ENCODE measurements at regions not wholly inside any gene's neighbourhood (a gene's known extent, or its start where the extent isn't known, plus 50 kb on each side); places are given as distances from the start of the nearest gene placed in this dataset.
"Not testable (repeated sequence)": the region's sequence is repeated elsewhere in the genome, so short reads cannot be mapped to it uniquely, and the experiment has no call there.

- no peaks in the 10 kb centered on the region for H3K36me3 ChIP-seq (ENCODE audit: insufficient read depth, low read length)
- no peaks in the 10 kb centered on the region for H3K27me3 ChIP-seq (ENCODE audit: control insufficient read depth, insufficient read depth, low read length)
- peak overlapping the region; percentile 27 for H3K4me2 ChIP-seq (ENCODE audit: low read length)
- H3K4me3 ChIP-seq (ENCODE audit: low read length), result no peak overlapping the region
- H3K9ac ChIP-seq (ENCODE audit: low read depth, low read length), result no peak overlapping the region
- no peaks in the 10 kb centered on the region for H3K4me1 ChIP-seq (ENCODE audit: control insufficient read depth, insufficient read depth, low read length)
- no peaks in the 10 kb centered on the region for H3K9me3 ChIP-seq (replicated peaks; ENCODE audit: low read length)
These were observed 62.2 kb downstream of the SPANXN3 start for GRCh38 chrX:143455046-143455445.

GRCh38 chrX:143437439-143437838 is 79.8 kb downstream of the SPANXN3 start:
- Histone ChIP-seq H3K9ac (ENCODE audit: low read depth, low read length) (no peak overlapping the region), H3K4me3 (ENCODE audit: low read length) (no peak overlapping the region), H3K9me3 (replicated peaks; ENCODE audit: low read length) (no peaks in the 10 kb centered on the region)

GRCh38 chrX:143435916-143436315 is 81.4 kb downstream of the SPANXN3 start:
- Histone ChIP-seq H3K4me2 (ENCODE audit: low read length) (no peak overlapping the region), H3K9ac (ENCODE audit: low read depth, low read length) (no peak overlapping the region), H3K4me1 (ENCODE audit: control insufficient read depth, insufficient read depth, low read length) (no peaks in the 10 kb centered on the region), H3K36me3 (ENCODE audit: insufficient read depth, low read length) (no peaks in the 10 kb centered on the region), H3K4me3 (ENCODE audit: low read length) (no peak overlapping the region), H3K27me3 (ENCODE audit: control insufficient read depth, insufficient read depth, low read length) (no peaks in the 10 kb centered on the region), H3K9me3 (replicated peaks; ENCODE audit: low read length) (no peaks in the 10 kb centered on the region)

More at GRCh38 chrX:143437439-143437838, 79.8 kb downstream of the SPANXN3 start:
- Histone ChIP-seq H3K4me2 (ENCODE audit: low read length) (no peak overlapping the region), H3K27me3 (ENCODE audit: control insufficient read depth, insufficient read depth, low read length) (no peaks in the 10 kb centered on the region), H3K4me1 (ENCODE audit: control insufficient read depth, insufficient read depth, low read length) (no peaks in the 10 kb centered on the region), H3K36me3 (ENCODE audit: insufficient read depth, low read length) (no peaks in the 10 kb centered on the region)

- H3K27me3 ChIP-seq (ENCODE audit: control insufficient read depth, insufficient read depth, low read length), result no peaks in the 10 kb centered on the region
- H3K9ac ChIP-seq (ENCODE audit: low read depth, low read length), result no peak overlapping the region
- H3K4me2 ChIP-seq (ENCODE audit: low read length), result no peak overlapping the region
- no peaks in the 10 kb centered on the region for H3K36me3 ChIP-seq (ENCODE audit: insufficient read depth, low read length)
- H3K9me3 ChIP-seq (replicated peaks; ENCODE audit: low read length), result no peaks in the 10 kb centered on the region
- no peak overlapping the region for H3K4me3 ChIP-seq (ENCODE audit: low read length)
- no peaks in the 10 kb centered on the region for H3K4me1 ChIP-seq (ENCODE audit: control insufficient read depth, insufficient read depth, low read length)
These were observed 87.5 kb downstream of the SPANXN3 start for GRCh38 chrX:143429811-143430210.

- Histone ChIP-seq H3K9me3 (replicated peaks; ENCODE audit: low read length) (no peaks in the 10 kb centered on the region), H3K36me3 (ENCODE audit: insufficient read depth, low read length) (no peaks in the 10 kb centered on the region), H3K9ac (ENCODE audit: low read depth, low read length) (peak overlapping the region; percentile 40), H3K27me3 (ENCODE audit: control insufficient read depth, insufficient read depth, low read length) (no peaks in the 10 kb centered on the region), H3K4me1 (ENCODE audit: control insufficient read depth, insufficient read depth, low read length) (no peaks in the 10 kb centered on the region), H3K4me2 (ENCODE audit: low read length) (peak overlapping the region; percentile 50), H3K4me3 (ENCODE audit: low read length) (no peak overlapping the region)
These were observed 88.1 kb downstream of the SPANXN3 start for GRCh38 chrX:143429131-143429530.

GRCh38 chrX:143401160-143401559 is 116.1 kb downstream of the SPANXN3 start:
- no peak overlapping the region for H3K9ac ChIP-seq (ENCODE audit: low read depth, low read length)

GRCh38 chrX:143378851-143379250 is 138.4 kb downstream of the SPANXN3 start:
- H3K4me2 ChIP-seq (ENCODE audit: low read length), result no peak overlapping the region
- H3K4me3 ChIP-seq (ENCODE audit: low read length), result no peak overlapping the region
- no peaks in the 10 kb centered on the region for H3K9me3 ChIP-seq (replicated peaks; ENCODE audit: low read length)
- H3K4me1 ChIP-seq (ENCODE audit: control insufficient read depth, insufficient read depth, low read length), result no peaks in the 10 kb centered on the region
- no peak overlapping the region for H3K9ac ChIP-seq (ENCODE audit: low read depth, low read length)
- H3K36me3 ChIP-seq (ENCODE audit: insufficient read depth, low read length), result no peaks in the 10 kb centered on the region
- H3K27me3 ChIP-seq (ENCODE audit: control insufficient read depth, insufficient read depth, low read length), result no peaks in the 10 kb centered on the region

More at GRCh38 chrX:143401160-143401559, 116.1 kb downstream of the SPANXN3 start:
- Histone ChIP-seq H3K4me1 (ENCODE audit: control insufficient read depth, insufficient read depth, low read length) (no peaks in the 10 kb centered on the region), H3K36me3 (ENCODE audit: insufficient read depth, low read length) (no peaks in the 10 kb centered on the region), H3K4me3 (ENCODE audit: low read length) (no peak overlapping the region), H3K9me3 (replicated peaks; ENCODE audit: low read length) (no peaks in the 10 kb centered on the region), H3K4me2 (ENCODE audit: low read length) (no peak overlapping the region), H3K27me3 (ENCODE audit: control insufficient read depth, insufficient read depth, low read length) (no peaks in the 10 kb centered on the region)

- H3K4me1 ChIP-seq (ENCODE audit: control insufficient read depth, insufficient read depth, low read length), result no peaks in the 10 kb centered on the region
- no peak overlapping the region for H3K4me2 ChIP-seq (ENCODE audit: low read length)
- H3K9me3 ChIP-seq (replicated peaks; ENCODE audit: low read length), result no peaks in the 10 kb centered on the region
- H3K9ac ChIP-seq (ENCODE audit: low read depth, low read length), result no peak overlapping the region
- no peaks in the 10 kb centered on the region for H3K36me3 ChIP-seq (ENCODE audit: insufficient read depth, low read length)
- no peak overlapping the region for H3K4me3 ChIP-seq (ENCODE audit: low read length)
- H3K27me3 ChIP-seq (ENCODE audit: control insufficient read depth, insufficient read depth, low read length), result no peaks in the 10 kb centered on the region
These were observed 153.9 kb downstream of the SPANXN3 start for GRCh38 chrX:143363419-143363818.

GRCh38 chrX:143340190-143340589 is 177.1 kb downstream of the SPANXN3 start:
- Histone ChIP-seq H3K9me3 (replicated peaks; ENCODE audit: low read length) (peaks cover 3% of the 10 kb centered on the region), H3K4me3 (ENCODE audit: low read length) (no peak overlapping the region), H3K4me2 (ENCODE audit: low read length) (no peak overlapping the region), H3K4me1 (ENCODE audit: control insufficient read depth, insufficient read depth, low read length) (no peaks in the 10 kb centered on the region), H3K9ac (ENCODE audit: low read depth, low read length) (no peak overlapping the region), H3K36me3 (ENCODE audit: insufficient read depth, low read length) (no peaks in the 10 kb centered on the region), H3K27me3 (ENCODE audit: control insufficient read depth, insufficient read depth, low read length) (no peaks in the 10 kb centered on the region)

GRCh38 chrX:143336261-143336660 is 181.0 kb downstream of the SPANXN3 start:
- Histone ChIP-seq H3K27me3 (ENCODE audit: control insufficient read depth, insufficient read depth, low read length) (no peaks in the 10 kb centered on the region), H3K4me1 (ENCODE audit: control insufficient read depth, insufficient read depth, low read length) (no peaks in the 10 kb centered on the region), H3K4me2 (ENCODE audit: low read length) (no peak overlapping the region), H3K4me3 (ENCODE audit: low read length) (no peak overlapping the region), H3K9me3 (replicated peaks; ENCODE audit: low read length) (no peaks in the 10 kb centered on the region), H3K36me3 (ENCODE audit: insufficient read depth, low read length) (no peaks in the 10 kb centered on the region), H3K9ac (ENCODE audit: low read depth, low read length) (no peak overlapping the region)

GRCh38 chrX:143319526-143319925 is 197.7 kb downstream of the SPANXN3 start:
- Histone ChIP-seq H3K36me3 (ENCODE audit: insufficient read depth, low read length) (no peaks in the 10 kb centered on the region), H3K4me2 (ENCODE audit: low read length) (no peak overlapping the region), H3K9ac (ENCODE audit: low read depth, low read length) (no peak overlapping the region), H3K9me3 (replicated peaks; ENCODE audit: low read length) (no peaks in the 10 kb centered on the region), H3K4me3 (ENCODE audit: low read length) (no peak overlapping the region), H3K27me3 (ENCODE audit: control insufficient read depth, insufficient read depth, low read length) (no peaks in the 10 kb centered on the region), H3K4me1 (ENCODE audit: control insufficient read depth, insufficient read depth, low read length) (no peaks in the 10 kb centered on the region)

GRCh38 chrX:143318857-143319256 is 198.4 kb downstream of the SPANXN3 start:
- not testable (repeated sequence) for H3K36me3 ChIP-seq (ENCODE audit: insufficient read depth, low read length); H3K4me1 ChIP-seq (ENCODE audit: control insufficient read depth, insufficient read depth, low read length); H3K9me3 ChIP-seq (replicated peaks; ENCODE audit: low read length); H3K9ac ChIP-seq (ENCODE audit: low read depth, low read length); H3K27me3 ChIP-seq (ENCODE audit: control insufficient read depth, insufficient read depth, low read length); H3K4me3 ChIP-seq (ENCODE audit: low read length); H3K4me2 ChIP-seq (ENCODE audit: low read length)

Measured in skeletal muscle satellite cell (primary cell).